ENCODE measurements at regions not wholly inside any gene's neighbourhood (a gene's known extent, or its start where the extent isn't known, plus 50 kb on each side); places are given as distances from the start of the nearest gene placed in this dataset.

DNA sequence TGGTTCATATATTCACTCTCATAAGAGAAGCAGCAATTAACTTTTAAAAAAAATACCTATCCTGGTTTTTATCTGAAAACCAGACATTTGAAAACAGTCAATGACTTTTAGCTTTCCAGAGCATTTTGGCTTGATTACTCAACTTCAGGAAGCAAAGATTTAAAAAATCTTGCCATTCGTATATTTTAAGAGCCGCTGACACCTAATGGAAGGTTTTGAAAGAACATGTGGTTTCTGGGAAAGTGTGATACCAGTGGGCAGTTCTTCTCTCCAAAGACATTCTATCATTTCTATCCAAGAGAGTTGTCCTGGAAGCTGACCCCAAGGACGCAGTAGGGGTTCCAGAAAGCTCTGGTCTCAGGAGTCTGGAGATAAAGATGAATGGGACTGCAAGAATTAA is 234.7 kb downstream of the TTC32 start:
- WGBS, 2 donors, result 39 to 51% methylated on average over 3 of the region's 3 CpGs
- intact Hi-C loops (cut with DNase I), result no loop called here
- DNase-seq, result no peak

GRCh38 chr2:19664646-19665045 is 237.1 kb downstream of the TTC32 start:
- H3K9me3 ChIP-seq, result no peaks in the 10 kb centered on the region
- DNase-seq, result no peak
- no peak for TF ChIP-seq POLR2A (IDR thresholded peaks at IDR 0.05)
- TF ChIP-seq, protein P1, sequence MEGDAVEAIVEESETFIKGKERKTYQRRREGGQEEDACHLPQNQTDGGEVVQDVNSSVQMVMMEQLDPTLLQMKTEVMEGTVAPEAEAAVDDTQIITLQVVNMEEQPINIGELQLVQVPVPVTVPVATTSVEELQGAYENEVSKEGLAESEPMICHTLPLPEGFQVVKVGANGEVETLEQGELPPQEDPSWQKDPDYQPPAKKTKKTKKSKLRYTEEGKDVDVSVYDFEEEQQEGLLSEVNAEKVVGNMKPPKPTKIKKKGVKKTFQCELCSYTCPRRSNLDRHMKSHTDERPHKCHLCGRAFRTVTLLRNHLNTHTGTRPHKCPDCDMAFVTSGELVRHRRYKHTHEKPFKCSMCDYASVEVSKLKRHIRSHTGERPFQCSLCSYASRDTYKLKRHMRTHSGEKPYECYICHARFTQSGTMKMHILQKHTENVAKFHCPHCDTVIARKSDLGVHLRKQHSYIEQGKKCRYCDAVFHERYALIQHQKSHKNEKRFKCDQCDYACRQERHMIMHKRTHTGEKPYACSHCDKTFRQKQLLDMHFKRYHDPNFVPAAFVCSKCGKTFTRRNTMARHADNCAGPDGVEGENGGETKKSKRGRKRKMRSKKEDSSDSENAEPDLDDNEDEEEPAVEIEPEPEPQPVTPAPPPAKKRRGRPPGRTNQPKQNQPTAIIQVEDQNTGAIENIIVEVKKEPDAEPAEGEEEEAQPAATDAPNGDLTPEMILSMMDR (IDR thresholded peaks at IDR 0.05), result no peak
- intact Hi-C loops (cut with DNase I), result no loop called here
- H3K4me1 ChIP-seq, result no peaks in the 10 kb centered on the region
- H3K27me3 ChIP-seq, result no peaks in the 10 kb centered on the region
- H3K4me3 ChIP-seq, result no peak overlapping the region
- H3K36me3 ChIP-seq, result no peaks in the 10 kb centered on the region
- 44 to 62% methylated on average over 4 of the region's 4 CpGs for WGBS, 2 donors
- H3K27ac ChIP-seq, result no peak overlapping the region

More for the DNA sequence above, 234.7 kb downstream of the TTC32 start:
- no peak for TF ChIP-seq POLR2A (IDR thresholded peaks at IDR 0.05)
- TF ChIP-seq, protein P1 (IDR thresholded peaks at IDR 0.05), result peak in 1 of 6 experiments; percentile 21
- Histone ChIP-seq H3K9me3 (no peaks in the 10 kb centered on the region), H3K27me3 (no peaks in the 10 kb centered on the region), H3K36me3 (no peaks in the 10 kb centered on the region), H3K4me3 (no peak overlapping the region), H3K4me1 (no peaks in the 10 kb centered on the region), H3K27ac (no peak overlapping the region)

DNA sequence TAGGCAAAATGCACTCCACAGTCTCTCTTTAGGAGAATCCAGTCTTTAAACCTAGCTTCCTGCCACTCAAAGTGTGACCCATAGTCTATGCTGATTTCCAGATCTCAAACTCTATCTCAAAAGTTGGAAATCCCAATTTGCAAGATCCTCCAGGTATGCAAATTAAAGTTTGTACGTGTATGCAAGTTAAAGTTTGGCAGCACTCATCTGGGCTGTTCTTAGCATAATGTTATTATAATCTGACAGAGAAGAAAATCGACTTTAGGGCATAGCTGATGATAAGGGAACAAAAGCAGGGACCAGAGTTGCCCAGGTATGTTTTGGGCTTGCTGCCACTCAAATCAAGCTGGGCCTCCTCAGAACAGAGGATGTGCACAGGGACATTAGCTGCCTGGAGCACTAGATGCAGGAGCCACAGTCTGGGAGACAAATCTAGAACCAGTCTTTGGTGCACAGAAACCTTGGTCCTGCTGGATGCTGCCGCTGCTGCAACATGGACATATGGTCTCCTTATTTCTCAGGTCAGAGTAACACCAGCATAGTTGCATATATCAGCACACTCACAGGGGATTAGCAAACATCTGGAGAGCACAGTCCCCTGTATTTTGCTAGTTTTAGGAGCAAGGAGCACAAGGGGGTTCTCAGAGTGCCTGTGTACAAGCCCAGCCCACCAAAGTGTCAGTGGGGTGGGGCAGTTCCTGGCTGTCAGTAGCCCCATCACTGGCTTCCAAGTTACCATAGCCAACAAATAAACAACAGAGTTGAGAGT is 242.6 kb downstream of the TTC32 start:
- no peaks in the 10 kb centered on the region for H3K4me1 ChIP-seq
- no peak for TF ChIP-seq POLR2A (IDR thresholded peaks at IDR 0.05)
- TF ChIP-seq, protein P1 (IDR thresholded peaks at IDR 0.05), result no peak
- no peaks in the 10 kb centered on the region for H3K9me3 ChIP-seq
- intact Hi-C loops (cut with DNase I), result no loop called here
- no peak for DNase-seq
- no peaks in the 10 kb centered on the region for H3K36me3 ChIP-seq
- H3K27me3 ChIP-seq, result no peaks in the 10 kb centered on the region
- no peak overlapping the region for H3K4me3 ChIP-seq
- 50 to 58% methylated on average over 3 of the region's 3 CpGs for WGBS, 2 donors
- H3K27ac ChIP-seq, result no peak overlapping the region

- Histone ChIP-seq H3K36me3 (no peaks in the 10 kb centered on the region), H3K27ac (no peak overlapping the region), H3K4me1 (no peaks in the 10 kb centered on the region), H3K27me3 (no peaks in the 10 kb centered on the region), H3K9me3 (no peaks in the 10 kb centered on the region), H3K4me3 (no peak overlapping the region)
- TF ChIP-seq, protein P1 (IDR thresholded peaks at IDR 0.05), result no peak
- no peak for TF ChIP-seq POLR2A (IDR thresholded peaks at IDR 0.05)
- intact Hi-C loops (cut with DNase I), result no loop called here
- DNase-seq, result no peak
- 76 to 80% methylated on average over 1 of the region's 1 CpG for WGBS, 2 donors
Observed at GRCh38 chr2:19656011-19656410, 245.8 kb downstream of the TTC32 start.

DNA sequence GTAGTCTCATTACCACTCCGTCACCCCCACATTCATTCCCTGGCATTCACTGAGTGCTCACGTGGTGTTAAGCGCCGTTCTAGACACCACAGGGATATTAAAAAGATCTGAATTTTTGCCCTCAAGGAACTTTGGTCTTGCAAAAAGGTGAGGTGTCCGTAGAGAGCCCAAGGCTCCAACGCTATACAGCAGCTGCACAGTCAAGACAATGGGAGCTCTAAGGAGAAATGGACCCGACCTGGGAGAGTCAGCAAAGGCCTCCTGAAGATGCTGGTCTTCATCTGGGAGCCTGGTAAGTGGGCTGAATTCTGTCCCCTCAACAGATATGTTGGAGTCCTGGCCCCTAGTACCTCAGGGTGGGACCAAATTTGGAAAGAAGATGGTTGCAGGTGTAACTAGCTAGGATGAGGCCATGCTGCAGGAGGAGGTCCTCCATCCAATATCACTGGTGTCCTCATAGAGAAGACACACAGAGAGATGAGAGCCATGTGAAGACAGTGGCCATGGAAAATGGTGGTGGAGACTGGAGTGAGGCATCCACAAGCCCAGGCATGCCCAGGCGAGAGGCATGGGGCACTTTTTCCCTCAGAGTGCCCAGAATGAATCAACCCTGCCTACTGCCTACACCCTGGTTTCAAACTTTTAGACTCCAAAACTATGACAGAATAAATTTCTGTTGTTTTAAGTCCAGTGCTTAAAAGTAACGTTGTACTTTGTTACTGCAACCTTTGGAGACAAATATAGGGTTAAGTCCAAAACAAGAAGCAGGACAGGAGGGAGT is 247.3 kb downstream of the TTC32 start:
- DNase-seq, result no peak
- TF ChIP-seq, protein P1 (IDR thresholded peaks at IDR 0.05), result no peak
- TF ChIP-seq POLR2A (IDR thresholded peaks at IDR 0.05), result no peak
- intact Hi-C loops (cut with DNase I), result no loop called here

More for the DNA sequence above, 247.3 kb downstream of the TTC32 start:
- Histone ChIP-seq H3K27ac (no peak overlapping the region), H3K4me1 (peaks cover 0 to 3% (median 2%) of the 10 kb centered on the region in 3 donors), H3K4me3 (no peak overlapping the region), H3K9me3 (no peaks in the 10 kb centered on the region), H3K27me3 (no peaks in the 10 kb centered on the region), H3K36me3 (no peaks in the 10 kb centered on the region)
- WGBS, 2 donors, result 72 to 84% methylated on average over 4 to 9 of the region's 9 CpGs

All from esophagus squamous epithelium (tissue), 5 donors.